Dedifferentiated amniotic fluid mesenchymal stem cell (primary cell): ENCODE measurements at regions not wholly inside any gene's neighbourhood (a gene's known extent, or its start where the extent isn't known, plus 50 kb on each side); places are given as distances from the start of the nearest gene placed in this dataset.

ENCODE experiments used
- DNase-seq: peaks from one replicate; pipeline ENCODE4 v3.0.0-alpha.2; 2016; ENCODE audit errors: extremely low spot score

DNA sequence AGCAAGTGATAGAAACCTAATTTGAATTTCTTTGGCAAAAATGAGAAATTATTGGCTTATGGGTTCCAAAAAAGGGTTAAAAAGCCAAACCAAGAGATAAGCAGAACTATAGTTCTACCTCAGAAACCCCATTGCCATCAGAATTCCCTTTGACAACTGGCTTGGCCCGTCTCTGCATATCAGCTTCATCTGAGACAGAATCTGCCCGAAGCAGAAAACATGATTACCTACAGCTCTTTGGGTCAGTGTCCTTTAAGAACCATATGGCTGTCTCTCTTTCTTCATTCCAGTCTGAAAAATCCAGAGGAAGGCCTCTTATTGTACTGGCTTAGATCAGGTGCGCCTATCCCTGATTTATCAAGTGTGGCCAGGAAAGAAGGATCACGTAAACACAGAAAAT lies 49.8 kb upstream of the AGPS start:
- DNase-seq, result no peak
